GM12872 (cell line): ENCODE measurements at regions not wholly inside any gene's neighbourhood (a gene's known extent, or its start where the extent isn't known, plus 50 kb on each side); places are given as distances from the start of the nearest gene placed in this dataset.

Source experiments
- TF ChIP-seq, protein P1 (sequence below): IDR thresholded peaks from 3 replicates; pipeline ENCODE4 v1.5.1; 2011; ENCODE audit warnings: low read depth, mild to moderate bottlenecking, low read length, moderate library complexity; ENCODE audit not compliant: insufficient read depth

DNA sequence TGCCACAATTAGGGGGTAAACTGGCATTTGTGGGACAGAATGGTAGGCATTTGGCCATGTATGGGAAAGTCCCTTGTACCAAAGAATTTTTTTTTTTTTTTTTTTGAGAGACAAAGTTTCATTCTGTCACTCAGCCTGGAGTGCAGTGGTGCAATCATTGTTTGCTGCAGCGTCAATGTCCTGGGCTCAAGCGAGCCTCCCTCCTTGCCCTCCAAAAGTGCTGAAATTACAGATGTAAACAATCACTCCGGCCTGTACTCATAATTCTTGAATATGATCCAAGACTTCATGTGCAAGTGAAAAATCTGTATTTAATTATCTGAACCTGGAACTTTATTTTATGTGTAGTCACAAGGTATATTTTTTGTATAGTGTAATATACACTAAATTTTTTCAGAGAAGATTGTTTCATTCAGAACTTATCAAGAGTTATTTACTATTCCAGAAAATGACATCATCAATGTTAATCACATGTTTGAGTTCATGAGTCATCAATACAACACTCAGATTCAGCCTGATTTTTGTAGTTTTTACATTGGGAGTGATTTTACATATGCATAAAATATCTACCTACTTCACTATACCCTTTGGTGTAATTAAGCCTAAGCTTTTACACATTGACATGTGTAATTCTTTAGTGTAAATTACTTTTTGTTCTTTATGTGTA is 138.7 kb upstream of the L3MBTL4 start:
- TF ChIP-seq, protein P1, sequence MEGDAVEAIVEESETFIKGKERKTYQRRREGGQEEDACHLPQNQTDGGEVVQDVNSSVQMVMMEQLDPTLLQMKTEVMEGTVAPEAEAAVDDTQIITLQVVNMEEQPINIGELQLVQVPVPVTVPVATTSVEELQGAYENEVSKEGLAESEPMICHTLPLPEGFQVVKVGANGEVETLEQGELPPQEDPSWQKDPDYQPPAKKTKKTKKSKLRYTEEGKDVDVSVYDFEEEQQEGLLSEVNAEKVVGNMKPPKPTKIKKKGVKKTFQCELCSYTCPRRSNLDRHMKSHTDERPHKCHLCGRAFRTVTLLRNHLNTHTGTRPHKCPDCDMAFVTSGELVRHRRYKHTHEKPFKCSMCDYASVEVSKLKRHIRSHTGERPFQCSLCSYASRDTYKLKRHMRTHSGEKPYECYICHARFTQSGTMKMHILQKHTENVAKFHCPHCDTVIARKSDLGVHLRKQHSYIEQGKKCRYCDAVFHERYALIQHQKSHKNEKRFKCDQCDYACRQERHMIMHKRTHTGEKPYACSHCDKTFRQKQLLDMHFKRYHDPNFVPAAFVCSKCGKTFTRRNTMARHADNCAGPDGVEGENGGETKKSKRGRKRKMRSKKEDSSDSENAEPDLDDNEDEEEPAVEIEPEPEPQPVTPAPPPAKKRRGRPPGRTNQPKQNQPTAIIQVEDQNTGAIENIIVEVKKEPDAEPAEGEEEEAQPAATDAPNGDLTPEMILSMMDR, result no peak

DNA sequence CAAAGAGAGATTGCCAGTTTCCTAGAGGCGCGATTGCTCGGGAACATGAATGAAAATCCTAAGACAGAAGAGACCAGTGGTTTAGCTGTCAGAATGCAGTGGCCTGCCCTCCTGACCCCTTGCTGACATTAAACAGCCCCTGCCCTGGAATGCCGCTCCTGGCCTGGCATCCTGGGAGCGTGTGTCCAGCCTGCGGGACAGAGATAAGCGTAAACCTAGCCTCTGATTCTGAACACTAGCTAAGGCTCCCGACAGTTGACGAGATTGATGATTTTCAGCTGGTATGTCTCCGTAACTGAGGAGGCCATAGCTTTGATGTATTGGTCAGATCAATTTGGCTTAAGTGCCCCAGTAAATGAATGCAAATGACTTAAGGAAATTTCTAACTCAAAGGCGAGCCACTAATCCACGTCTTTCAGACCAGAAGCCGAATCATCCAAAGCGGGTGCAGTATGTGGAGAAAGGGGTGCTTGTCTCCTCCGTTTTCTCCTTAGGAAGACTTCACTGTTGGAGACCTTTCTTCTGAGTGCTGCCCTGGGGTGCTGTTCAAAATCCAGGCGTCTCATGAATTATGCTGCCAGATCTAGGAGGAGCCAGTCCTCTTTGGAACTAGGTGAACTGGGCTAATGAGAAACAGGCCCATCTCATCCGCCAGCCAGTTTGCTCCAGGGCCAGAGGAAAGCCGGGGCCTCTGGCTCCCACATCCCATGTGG is 142.5 kb upstream of the L3MBTL4 start:
- TF ChIP-seq, protein P1, result no peak

DNA sequence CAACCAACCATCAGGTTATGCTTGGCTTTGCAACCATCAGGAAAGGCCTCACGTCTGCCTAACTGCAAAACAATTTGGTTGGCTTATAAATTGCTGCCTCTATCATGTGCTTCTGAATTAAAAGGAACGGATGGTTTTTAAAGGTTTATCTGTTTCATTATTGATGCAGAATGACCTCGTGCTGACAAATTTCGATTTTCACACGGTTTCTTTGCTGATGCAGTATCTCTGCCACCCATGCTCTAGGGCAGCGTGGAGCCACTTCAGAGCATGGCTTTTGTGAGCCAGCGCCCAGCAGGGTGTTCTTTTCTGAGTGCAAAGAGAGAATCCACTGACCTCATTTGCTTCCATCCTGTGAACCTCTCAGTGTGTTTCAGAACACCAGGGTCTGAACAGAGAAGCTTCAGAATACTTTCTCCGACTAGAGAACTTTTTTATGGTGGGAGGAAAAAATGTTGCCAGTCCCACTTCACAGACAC is 143.1 kb upstream of the L3MBTL4 start:
- TF ChIP-seq, protein P1, result no peak

- TF ChIP-seq, protein P1, result no peak
These were observed 143.9 kb upstream of the L3MBTL4 start for GRCh38 chr18:6558446-6559156.

GRCh38 chr18:6559296-6559695 is 144.6 kb upstream of the L3MBTL4 start:
- TF ChIP-seq, protein P1, result no peak

DNA sequence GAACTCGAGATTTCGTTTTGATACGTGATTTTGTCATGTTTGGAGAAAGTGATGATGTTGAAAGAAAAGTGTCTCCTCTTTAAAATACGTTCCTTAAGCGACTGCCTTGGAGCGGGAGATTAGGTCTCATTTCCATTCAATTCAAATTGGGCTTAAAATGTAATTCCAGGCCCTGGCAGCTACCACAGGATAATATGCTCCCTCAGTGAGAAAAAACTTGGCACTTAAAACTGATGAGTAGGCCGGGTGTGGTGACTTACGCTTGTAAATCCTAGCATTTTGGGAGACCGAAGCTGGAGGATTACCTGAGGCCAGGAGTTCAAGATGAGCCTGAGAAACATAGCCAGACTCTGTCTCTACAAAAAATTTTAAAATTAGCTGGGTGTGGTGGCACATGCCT is 146.3 kb upstream of the L3MBTL4 start:
- TF ChIP-seq, protein P1, result no peak

DNA sequence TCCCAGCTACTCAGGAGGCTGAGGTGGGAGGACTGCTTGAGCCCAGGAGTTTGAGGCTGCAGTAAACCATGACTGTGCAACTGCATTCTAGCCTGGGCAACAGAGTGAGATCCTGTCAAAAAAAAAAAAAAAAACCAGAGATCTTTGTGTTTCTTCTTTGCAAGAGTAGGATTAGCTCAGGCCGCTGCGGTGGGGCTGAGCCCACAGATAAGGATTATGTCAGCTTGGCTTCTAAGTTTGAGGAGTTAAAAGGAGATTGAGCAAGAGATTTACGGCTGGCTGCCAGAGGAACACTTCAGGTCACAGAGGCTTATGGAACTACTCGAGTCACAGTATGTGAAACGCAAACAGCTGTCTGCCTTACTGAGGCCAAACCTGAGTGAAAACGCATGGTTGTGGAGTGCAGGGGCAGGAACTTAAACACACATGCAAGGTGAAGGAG is 146.7 kb upstream of the L3MBTL4 start:
- TF ChIP-seq, protein P1, result no peak
